Mesothelial cell of epicardium (in vitro differentiated cells): ENCODE measurements at regions not wholly inside any gene's neighbourhood (a gene's known extent, or its start where the extent isn't known, plus 50 kb on each side); places are given as distances from the start of the nearest gene placed in this dataset.
"Not testable (repeated sequence)": the region's sequence is repeated elsewhere in the genome, so short reads cannot be mapped to it uniquely, and the experiment has no call there.

Source experiments
- DNase-seq, 2 experiments: peaks; one replicate each; pipeline ENCODE4 v3.0.0; 2021; ENCODE audit warnings: low spot score in 2 of 2; ENCODE audit not compliant: unreplicated experiment in 2 of 2
- H3K27ac Mint-ChIP-seq: 2 replicates; pipeline ENCODE4 v1.8.0; 2021; ENCODE audit warnings: mixed read lengths
- H3K27me3 Mint-ChIP-seq: 2 replicates; pipeline ENCODE4 v1.8.0; 2021; ENCODE audit warnings: low read depth, mixed read lengths
- H3K36me3 Mint-ChIP-seq: 2 replicates; pipeline ENCODE4 v1.8.0; 2021; ENCODE audit warnings: mixed read lengths
- H3K4me1 Mint-ChIP-seq: 2 replicates; pipeline ENCODE4 v1.8.0; 2021; ENCODE audit warnings: mixed read lengths
- H3K4me3 Mint-ChIP-seq: 2 replicates; pipeline ENCODE4 v1.8.0; 2021; ENCODE audit warnings: mild to moderate bottlenecking, moderate library complexity, mixed read lengths
- H3K9me3 Mint-ChIP-seq: 2 replicates; pipeline ENCODE4 v1.8.0; 2021; ENCODE audit warnings: mixed read lengths
- TF ChIP-seq, protein P1 (sequence below): fragments of 200-600 bp; sonication (generic); IDR thresholded peaks from one replicate; pipeline ENCODE4 v1.5.0; 2021; ENCODE audit warnings: antibody characterized with exemption; ENCODE audit not compliant: unreplicated experiment

DNA sequence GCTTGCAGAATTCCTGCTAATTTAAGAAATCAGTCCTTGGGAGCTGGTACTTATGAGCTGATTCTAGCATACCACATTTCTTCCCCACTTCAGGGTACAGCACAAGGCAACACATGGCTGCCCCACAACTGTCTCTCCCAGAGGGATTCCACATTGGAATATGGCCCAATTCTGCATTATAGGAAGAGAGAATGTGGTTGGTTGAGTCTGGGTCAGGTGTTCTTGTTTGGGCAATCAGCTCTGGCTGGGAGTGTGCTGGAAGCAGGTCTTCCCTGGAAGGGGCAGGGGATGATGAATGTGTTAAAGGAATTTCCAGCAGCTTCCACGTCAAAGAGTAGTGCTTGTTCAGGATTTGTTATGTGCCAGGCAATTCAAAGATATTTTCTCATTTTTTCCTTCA is 95.7 kb downstream of the BUB3 start:
- Mint-ChIP-seq H3K36me3 (no peaks in the 10 kb centered on the region), H3K27me3 (peaks cover 3% of the 10 kb centered on the region), H3K4me1 (no peaks in the 10 kb centered on the region), H3K4me3 (no peak overlapping the region), H3K9me3 (no peaks in the 10 kb centered on the region), H3K27ac (no peak overlapping the region)
- TF ChIP-seq, protein P1, sequence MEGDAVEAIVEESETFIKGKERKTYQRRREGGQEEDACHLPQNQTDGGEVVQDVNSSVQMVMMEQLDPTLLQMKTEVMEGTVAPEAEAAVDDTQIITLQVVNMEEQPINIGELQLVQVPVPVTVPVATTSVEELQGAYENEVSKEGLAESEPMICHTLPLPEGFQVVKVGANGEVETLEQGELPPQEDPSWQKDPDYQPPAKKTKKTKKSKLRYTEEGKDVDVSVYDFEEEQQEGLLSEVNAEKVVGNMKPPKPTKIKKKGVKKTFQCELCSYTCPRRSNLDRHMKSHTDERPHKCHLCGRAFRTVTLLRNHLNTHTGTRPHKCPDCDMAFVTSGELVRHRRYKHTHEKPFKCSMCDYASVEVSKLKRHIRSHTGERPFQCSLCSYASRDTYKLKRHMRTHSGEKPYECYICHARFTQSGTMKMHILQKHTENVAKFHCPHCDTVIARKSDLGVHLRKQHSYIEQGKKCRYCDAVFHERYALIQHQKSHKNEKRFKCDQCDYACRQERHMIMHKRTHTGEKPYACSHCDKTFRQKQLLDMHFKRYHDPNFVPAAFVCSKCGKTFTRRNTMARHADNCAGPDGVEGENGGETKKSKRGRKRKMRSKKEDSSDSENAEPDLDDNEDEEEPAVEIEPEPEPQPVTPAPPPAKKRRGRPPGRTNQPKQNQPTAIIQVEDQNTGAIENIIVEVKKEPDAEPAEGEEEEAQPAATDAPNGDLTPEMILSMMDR, result no peak
- no peak for DNase-seq

- Mint-ChIP-seq H3K27me3 (peaks cover 3% of the 10 kb centered on the region), H3K4me1 (no peaks in the 10 kb centered on the region), H3K36me3 (no peaks in the 10 kb centered on the region)
Measured at GRCh38 chr10:123250640-123251039, 96.4 kb downstream of the BUB3 start.

DNA sequence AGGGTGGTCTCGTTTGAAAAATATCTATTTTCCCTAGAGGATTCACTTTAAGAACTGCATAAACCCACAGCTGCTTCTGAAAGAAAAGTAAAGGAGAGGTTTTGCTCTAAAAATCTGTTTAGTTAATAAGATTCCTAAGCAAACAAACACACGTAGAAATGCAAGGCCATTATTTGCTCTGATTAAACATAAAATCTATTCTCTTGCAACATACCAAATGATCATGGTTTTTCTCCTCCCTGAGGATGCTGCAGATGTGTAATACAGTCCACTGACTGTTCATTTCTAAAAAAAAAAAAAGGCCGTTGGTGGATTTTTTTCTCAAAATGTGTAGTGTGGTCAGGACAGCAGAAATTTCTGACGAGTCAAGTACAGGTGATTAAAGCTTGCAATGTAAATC is 98.6 kb downstream of the BUB3 start:
- Mint-ChIP-seq H3K4me1 (no peaks in the 10 kb centered on the region), H3K27ac (no peak overlapping the region), H3K36me3 (no peaks in the 10 kb centered on the region), H3K4me3 (no peak overlapping the region), H3K27me3 (peaks cover 4% of the 10 kb centered on the region), H3K9me3 (no peaks in the 10 kb centered on the region)
- DNase-seq, result no peak
- TF ChIP-seq, protein P1, result no peak

More at GRCh38 chr10:123250640-123251039, 96.4 kb downstream of the BUB3 start:
- Mint-ChIP-seq H3K9me3 (no peaks in the 10 kb centered on the region), H3K4me3 (no peak overlapping the region), H3K27ac (no peak overlapping the region)
- TF ChIP-seq, protein P1, result no peak
- no peak for DNase-seq

GRCh38 chr10:123254343-123254742 is 100.1 kb downstream of the BUB3 start:
- DNase-seq, H3K4me1 Mint-ChIP-seq, H3K9me3 Mint-ChIP-seq, H3K27me3 Mint-ChIP-seq, H3K36me3 Mint-ChIP-seq, H3K27ac Mint-ChIP-seq, H3K4me3 Mint-ChIP-seq: not testable (repeated sequence)

DNA sequence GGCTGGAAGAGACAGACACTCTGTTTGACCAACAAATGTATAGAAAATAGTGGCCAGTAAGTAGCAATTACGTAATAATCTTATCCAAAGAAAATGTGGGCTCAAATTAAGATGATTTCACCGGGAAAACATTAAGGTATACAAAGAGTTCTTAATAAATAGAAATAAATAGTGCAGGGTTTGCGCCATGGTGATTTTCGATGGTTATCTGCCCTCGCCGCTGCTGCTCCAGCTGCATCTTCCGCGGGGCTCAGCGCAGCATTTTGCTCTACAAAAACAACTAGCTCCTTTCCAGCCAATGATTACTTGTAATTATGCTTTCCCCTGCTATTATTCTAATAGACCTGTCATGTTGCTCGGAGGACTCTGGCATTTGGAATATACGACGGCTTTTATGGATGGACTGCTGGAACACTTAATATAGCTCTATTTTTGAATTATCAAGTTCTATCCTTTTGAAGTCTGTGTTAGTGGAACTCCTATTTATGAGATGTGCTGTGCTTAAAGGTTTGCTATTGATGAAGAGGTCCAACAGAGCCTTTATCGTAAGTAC is 103.8 kb downstream of the BUB3 start:
- no peaks in the 10 kb centered on the region for H3K36me3 Mint-ChIP-seq
- no peaks in the 10 kb centered on the region for H3K4me1 Mint-ChIP-seq
- DNase-seq, result no peak
- no peak overlapping the region for H3K4me3 Mint-ChIP-seq
- H3K9me3 Mint-ChIP-seq, result no peaks in the 10 kb centered on the region
- peaks cover 11% of the 10 kb centered on the region for H3K27me3 Mint-ChIP-seq
- no peak overlapping the region for H3K27ac Mint-ChIP-seq
- TF ChIP-seq, protein P1, result no peak

DNA sequence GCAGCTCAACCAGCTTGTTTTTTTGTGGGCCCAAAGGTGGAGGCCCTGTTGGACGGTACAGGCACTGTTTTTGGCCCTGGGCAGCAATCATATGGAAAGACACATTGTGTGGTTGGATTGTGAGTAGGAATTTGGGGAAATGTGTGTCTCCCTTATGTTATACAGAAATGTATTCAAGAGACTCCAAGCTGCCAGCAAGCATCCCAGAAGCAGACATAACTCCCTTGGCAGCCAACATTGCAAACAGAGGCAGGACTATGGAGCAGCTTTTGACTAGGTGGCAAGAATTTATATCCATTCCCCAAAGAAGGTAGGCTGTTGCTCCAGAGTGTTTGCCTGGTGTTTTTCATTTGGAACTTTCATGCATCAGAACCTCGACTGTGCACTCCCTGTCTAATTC is 104.9 kb downstream of the BUB3 start:
- H3K9me3 Mint-ChIP-seq, result no peaks in the 10 kb centered on the region
- peaks cover 11% of the 10 kb centered on the region for H3K27me3 Mint-ChIP-seq
- no peak overlapping the region for H3K4me3 Mint-ChIP-seq
- TF ChIP-seq, protein P1, result no peak
- H3K4me1 Mint-ChIP-seq, result no peaks in the 10 kb centered on the region
- DNase-seq, result no peak
- no peaks in the 10 kb centered on the region for H3K36me3 Mint-ChIP-seq
- no peak overlapping the region for H3K27ac Mint-ChIP-seq
